H1 (cell line): ENCODE measurements at regions not wholly inside any gene's neighbourhood (a gene's known extent, or its start where the extent isn't known, plus 50 kb on each side); places are given as distances from the start of the nearest gene placed in this dataset.

ENCODE experiments used
- CTCF ChIA-PET: fragments of 300-600 bp; sonication (Branson Sonifier 250); formaldehyde crosslinking; loops from one replicate; lab custom pipeline; 2021; ENCODE audit not compliant: partially characterized antibody; lab: Charles Lee
- POLR2A ChIA-PET: fragments of 300-600 bp; sonication (Branson Sonifier 250); formaldehyde crosslinking; loops from one replicate; lab custom pipeline; 2021; ENCODE audit warnings: inconsistent platforms; ENCODE audit not compliant: partially characterized antibody; lab: Charles Lee
- DNase-seq, 2 experiments: peaks; one replicate each; pipeline versions ENCODE4 v3.0.0 to v3.0.0-alpha.2; 2010 to 2022; ENCODE audit warnings: low spot score in 2 of 2, low read depth in 1 of 2, mixed read lengths in 1 of 2
- FAIRE-seq: peaks from 2 replicates; lab custom pipeline; 2011; peaks lifted over from hg19 to GRCh38; lab: Jason Lieb, UNC
- H2AFZ ChIP-seq: 2 replicates; pipeline ENCODE4 v1.8.1; 2012; ENCODE audit warnings: low read length, inconsistent platforms
- H2AK5ac ChIP-seq: 2 replicates; pipeline ENCODE4 v1.6.1; 2013; ENCODE audit warnings: low read depth, low read length
- H2BK120ac ChIP-seq: replicated peaks from 2 replicates; pipeline ENCODE3; 2013; ENCODE audit warnings: low read depth, low read length, inconsistent platforms
- H2BK12ac ChIP-seq: 2 replicates; pipeline ENCODE4 v1.6.1; 2013; ENCODE audit warnings: low read depth, low read length
- H2BK15ac ChIP-seq: 2 replicates; pipeline ENCODE4 v1.6.1; 2013; ENCODE audit warnings: low read length
- H2BK20ac ChIP-seq: 2 replicates; pipeline ENCODE4 v1.6.1; 2013; ENCODE audit warnings: low read length
- H2BK5ac ChIP-seq: 2 replicates; pipeline ENCODE4 v1.6.1; 2013; ENCODE audit warnings: low read depth, low read length
- H3K14ac ChIP-seq: 2 replicates; pipeline ENCODE4 v1.6.1; 2013; ENCODE audit warnings: inconsistent platforms; ENCODE audit not compliant: insufficient read length
- H3K18ac ChIP-seq: 2 replicates; pipeline ENCODE4 v1.6.1; 2013; ENCODE audit warnings: low read length; ENCODE audit errors: extremely low read depth
- H3K23ac ChIP-seq: 2 replicates; pipeline ENCODE4 v1.6.1; 2013; ENCODE audit warnings: inconsistent platforms; ENCODE audit not compliant: insufficient read length
- H3K23me2 ChIP-seq: 2 replicates; pipeline ENCODE4 v1.6.1; 2013; ENCODE audit warnings: low read depth, low read length
- H3K27ac ChIP-seq: 2 replicates; pipeline ENCODE4 v1.6.1; 2011; ENCODE audit warnings: low read depth, low read length, inconsistent platforms
- H3K27me3 ChIP-seq, 4 experiments: replicated peaks in 1 of 4; 1 replicate in 1 of 4; 2 replicates in 3 of 4; pipeline versions ENCODE4 v1.6.1 to v1.8.1; 2011 to 2013; ENCODE audit warnings: low read length in 3 of 4, mild to moderate bottlenecking in 3 of 4, inconsistent platforms in 2 of 4, mixed read lengths in 2 of 4, moderate library complexity in 1 of 4; ENCODE audit not compliant: control insufficient read depth in 3 of 4, insufficient read depth in 3 of 4; ENCODE audit errors: extremely low read depth in 1 of 4
- H3K36me3 ChIP-seq, 4 experiments: 2 replicates each; pipeline versions ENCODE4 v1.6.1 to v1.8.1; 2011 to 2013; ENCODE audit warnings: mild to moderate bottlenecking in 4 of 4, low read length in 3 of 4, moderate library complexity in 2 of 4, control low read depth in 1 of 4, inconsistent platforms in 1 of 4; ENCODE audit not compliant: insufficient read depth in 4 of 4, control insufficient read depth in 2 of 4
- H3K4ac ChIP-seq: replicated peaks from 2 replicates; pipeline ENCODE3; 2013; ENCODE audit warnings: low read length, low read depth, mixed read lengths, inconsistent platforms; ENCODE audit not compliant: insufficient read length
- H3K4me1 ChIP-seq, 4 experiments: replicated peaks in 1 of 4; 1 replicate in 1 of 4; 2 replicates in 3 of 4; pipeline versions ENCODE4 v1.6.1 to v1.8.1; 2011 to 2013; ENCODE audit warnings: low read length in 3 of 4, inconsistent platforms in 2 of 4, mixed read lengths in 1 of 4; ENCODE audit not compliant: insufficient read depth in 4 of 4, control insufficient read depth in 3 of 4
- H3K4me2 ChIP-seq, 2 experiments: 2 replicates each; pipeline versions ENCODE4 v1.6.1 to v1.8.1; 2011 to 2013; ENCODE audit warnings: low read depth in 2 of 2, low read length in 2 of 2, control low read depth in 1 of 2, inconsistent platforms in 1 of 2, mild to moderate bottlenecking in 1 of 2; ENCODE audit not compliant: insufficient read depth in 1 of 2
- H3K4me3 ChIP-seq, 4 experiments: fragments of 200-600, 300-600 bp in 1 of 4; sonication (generic), shearing (Covaris generic), sonication (Bioruptor Twin) in 1 of 4; 2 replicates each; pipeline versions ENCODE4 v1.5.1 to v1.8.1; 2011 to 2016; ENCODE audit warnings: low read length in 4 of 4, low read depth in 3 of 4, control low read depth in 2 of 4, inconsistent platforms in 2 of 4, mild to moderate bottlenecking in 2 of 4, mixed read lengths in 1 of 4, moderate library complexity in 1 of 4; ENCODE audit not compliant: insufficient read depth in 2 of 4; ENCODE audit errors: extremely low read depth in 1 of 4
- H3K56ac ChIP-seq: replicated peaks from 2 replicates; pipeline ENCODE3; 2013; ENCODE audit warnings: low read depth, mild to moderate bottlenecking, mixed read lengths, low read length, inconsistent platforms; ENCODE audit not compliant: insufficient read length
- H3K79me1 ChIP-seq: 2 replicates; pipeline ENCODE4 v1.6.1; 2013; ENCODE audit warnings: low read depth, low read length, control low read depth
- H3K79me2 ChIP-seq, 2 experiments: 2 replicates each; pipeline versions ENCODE4 v1.6.1 to v1.8.1; 2012 to 2013; ENCODE audit warnings: low read length in 2 of 2, mild to moderate bottlenecking in 2 of 2, inconsistent platforms in 1 of 2; ENCODE audit not compliant: insufficient read depth in 2 of 2, control insufficient read depth in 1 of 2
- H3K9ac ChIP-seq, 4 experiments: replicated peaks in 1 of 4; 1 replicate in 1 of 4; 2 replicates in 3 of 4; pipeline versions ENCODE4 v1.6.1 to v1.8.1; 2011 to 2013; ENCODE audit warnings: low read depth in 3 of 4, low read length in 3 of 4, control low read depth in 2 of 4, mild to moderate bottlenecking in 2 of 4, moderate library complexity in 2 of 4, inconsistent platforms in 1 of 4; ENCODE audit errors: extremely low read depth in 1 of 4
- H3K9me3 ChIP-seq, 2 experiments: 2 replicates each; pipeline versions ENCODE4 v1.6.1 to v1.8.1; 2012 to 2013; ENCODE audit warnings: mild to moderate bottlenecking in 2 of 2, moderate library complexity in 2 of 2, control low read depth in 1 of 2, inconsistent platforms in 1 of 2, low read depth in 1 of 2, low read length in 1 of 2, mixed read lengths in 1 of 2; ENCODE audit not compliant: insufficient read depth in 2 of 2
- H4K20me1 ChIP-seq, 2 experiments: replicated peaks in 1 of 2; 2 replicates each; pipeline versions ENCODE3 to v1.8.1; 2011 to 2013; ENCODE audit warnings: inconsistent platforms in 2 of 2, low read length in 2 of 2, mild to moderate bottlenecking in 1 of 2; ENCODE audit not compliant: insufficient read depth in 2 of 2, control insufficient read depth in 1 of 2
- H4K5ac ChIP-seq: 2 replicates; pipeline ENCODE4 v1.6.1; 2013; ENCODE audit warnings: low read length, low read depth, mixed read lengths, inconsistent platforms; ENCODE audit not compliant: insufficient read length
- H4K8ac ChIP-seq: 2 replicates; pipeline ENCODE4 v1.8.0; 2013; ENCODE audit warnings: mild to moderate bottlenecking, moderate library complexity, low read length, inconsistent platforms; ENCODE audit not compliant: insufficient read depth; ENCODE audit errors: extremely low read depth
- H4K91ac ChIP-seq: replicated peaks from 2 replicates; pipeline ENCODE3; 2013; ENCODE audit warnings: low read length, mixed read lengths, inconsistent platforms; ENCODE audit not compliant: insufficient read length
- ATF2 ChIP-seq: IDR thresholded peaks from 2 replicates; pipeline ENCODE4 v1.6.1; 2012; ENCODE audit warnings: low read length, inconsistent platforms
- CBX8 ChIP-seq: fragments of 300-800, 300-1000 bp; sonication (generic); IDR thresholded peaks from 2 replicates; pipeline ENCODE4 v1.7.1; 2016; ENCODE audit warnings: low read depth, low read length, borderline replicate concordance
- CHD1 ChIP-seq: IDR thresholded peaks from 2 replicates; pipeline ENCODE4 v1.6.1; 2012; ENCODE audit warnings: low read depth, low read length, improper control_type of control experiment
- E2F6 ChIP-seq: IDR thresholded peaks from 2 replicates; pipeline ENCODE4 v1.6.1; 2012; ENCODE audit warnings: inconsistent platforms
- KDM4A ChIP-seq: IDR thresholded peaks from one replicate; pipeline ENCODE4 v1.7.1; 2012; ENCODE audit warnings: low read depth, mild to moderate bottlenecking, moderate library complexity, low read length, inconsistent platforms; ENCODE audit not compliant: severe bottlenecking
- NRF1 ChIP-seq: IDR thresholded peaks from 2 replicates; pipeline ENCODE4 v1.6.1; 2011; ENCODE audit warnings: mild to moderate bottlenecking, low read depth, low read length, improper control_type of control experiment
- SAP30 ChIP-seq: fragments of 300-600 bp; sonication (generic); IDR thresholded peaks from 2 replicates; pipeline ENCODE4 v1.7.1; 2012; ENCODE audit warnings: low read length, moderate library complexity, mild to moderate bottlenecking, inconsistent platforms; ENCODE audit not compliant: insufficient read depth, insufficient replicate concordance
- SIRT6 ChIP-seq: IDR thresholded peaks from one replicate; pipeline ENCODE4 v1.7.1; 2012; ENCODE audit warnings: low read length, inconsistent platforms
- TAF7 ChIP-seq: optimal IDR thresholded peaks from 2 replicates; pipeline ENCODE3; 2011; ENCODE audit warnings: low read depth, mild to moderate bottlenecking, inconsistent platforms, low read length, moderate library complexity, borderline replicate concordance
- YY1 ChIP-seq: IDR thresholded peaks from 2 replicates; pipeline ENCODE4 v1.6.1; 2011; ENCODE audit warnings: low read depth, mild to moderate bottlenecking, low read length
- WGBS, 2 experiments: shearing (Covaris generic) in 1 of 2; methylation state at CpG; one replicate each; pipeline versions ENCODE4 v1.1.6 to v1.1.7; 2013 to 2015; ENCODE audit warnings: low lambda C conversion rate in 2 of 2, mixed read lengths in 2 of 2, inconsistent platforms in 1 of 2, low coverage in 1 of 2, missing lambda C conversion rate in 1 of 2; ENCODE audit not compliant: insufficient replicate concordance in 2 of 2, insufficient coverage in 1 of 2, insufficient read length in 1 of 2; ENCODE audit errors: extremely low coverage in 1 of 2, missing lambda C conversion rate in 1 of 2; 5-methylcytosine and 5-hydroxymethylcytosine counted together

GRCh38 chr13:109595471-109595870 lies 190.9 kb downstream of the IRS2 start:
- ChIA-PET CTCF (interaction anchor here (0.8 to 1.5 kb wide), 2 partner anchors 10 to 15 kb away, joined by 3 read pairs; no protein-coding TSS in a partner anchor), POLR2A (no interaction called here)
- H2BK120ac ChIP-seq, result no peak overlapping the region
- TF ChIP-seq ATF2 (no peak), YY1 (no peak), TAF7 (no peak), NRF1 (no peak), SIRT6 (no peak), E2F6 (no peak), CHD1 (no peak), CBX8 (no peak), KDM4A (no peak), SAP30 (no peak)
- 86% methylated on average over 2 of the region's 2 CpGs; no CpG with 5 or more reads in 1 of the 2 experiments for WGBS, 2 experiments
- H2BK12ac ChIP-seq, result no peak overlapping the region
- H3K4me1 ChIP-seq, result no peaks in the 10 kb centered on the region
- H2BK15ac ChIP-seq, result no peak overlapping the region
- H3K79me2 ChIP-seq, result no peaks in the 10 kb centered on the region
- H3K27me3 ChIP-seq, result no peaks in the 10 kb centered on the region
- H4K20me1 ChIP-seq, result no peaks in the 10 kb centered on the region
- no peak overlapping the region for H2AK5ac ChIP-seq
- no peak overlapping the region for H3K23ac ChIP-seq
- no peak overlapping the region for H2BK5ac ChIP-seq
- no peak for FAIRE-seq
- no peak overlapping the region for H3K9ac ChIP-seq
- no peak overlapping the region for H3K4me2 ChIP-seq
- H3K4me3 ChIP-seq, result no peak overlapping the region
- H3K14ac ChIP-seq, result no peak overlapping the region
- no peaks in the 10 kb centered on the region for H3K23me2 ChIP-seq
- H4K91ac ChIP-seq, result no peak overlapping the region
- H3K36me3 ChIP-seq, result no peaks in the 10 kb centered on the region
- no peak for DNase-seq
- H3K4ac ChIP-seq, result no peak overlapping the region
- no peak overlapping the region for H3K27ac ChIP-seq
- H2BK20ac ChIP-seq, result no peak overlapping the region
- no peak overlapping the region for H2AFZ ChIP-seq
- no peak overlapping the region for H3K56ac ChIP-seq
- H4K5ac ChIP-seq, result no peak overlapping the region
- H3K9me3 ChIP-seq, result no peaks in the 10 kb centered on the region
- no peaks in the 10 kb centered on the region for H3K79me1 ChIP-seq
- H3K18ac ChIP-seq, result no peak overlapping the region
- no peak overlapping the region for H4K8ac ChIP-seq
